Sigmoid colon (tissue), 6 donors: ENCODE measurements at regions not wholly inside any gene's neighbourhood (a gene's known extent, or its start where the extent isn't known, plus 50 kb on each side); places are given as distances from the start of the nearest gene placed in this dataset.

ENCODE experiments used
- DNase-seq: peaks from one replicate; pipeline ENCODE4 v3.0.0-alpha.2; 2019
- H3K27ac ChIP-seq, 4 donors: fragments of 200-600 bp; sonication (generic); one replicate each; pipeline ENCODE4 v1.5.1; 2016 to 2019; ENCODE audit warnings: mild to moderate bottlenecking in 1 of 4
- H3K27me3 ChIP-seq, 3 donors: fragments of 200-600 bp; sonication (generic); one replicate each; pipeline ENCODE4 v1.5.1; 2019; ENCODE audit warnings: mild to moderate bottlenecking in 1 of 3
- H3K36me3 ChIP-seq, 4 donors: fragments of 200-600 bp; sonication (generic); one replicate each; pipeline ENCODE4 v1.5.1; 2016 to 2019
- H3K4me1 ChIP-seq, 4 donors: fragments of 200-600 bp; sonication (generic); one replicate each; pipeline ENCODE4 v1.5.1; 2017 to 2019
- H3K4me3 ChIP-seq, 4 donors: fragments of 200-600 bp; sonication (generic); one replicate each; pipeline ENCODE4 v1.5.1; 2017 to 2019; ENCODE audit warnings: mild to moderate bottlenecking in 2 of 4, moderate library complexity in 1 of 4
- H3K9me3 ChIP-seq, 4 donors: fragments of 200-600 bp in 3 of 4; sonication (generic) in 3 of 4; one replicate each; pipeline versions ENCODE4 v1.5.1 to v1.6.1; 2013 to 2019
- EP300 ChIP-seq, 4 donors: sonication (generic); formaldehyde crosslinking; IDR thresholded peaks; one replicate each; pipeline ENCODE4 v1.6.1; 2017; ENCODE audit warnings: antibody characterized with exemption in 4 of 4
- POLR2A ChIP-seq, 2 donors: fragments of 450-650 bp; IDR thresholded peaks; one replicate each; pipeline ENCODE4 v1.6.1; 2016; ENCODE audit warnings: antibody characterized with exemption in 2 of 2, mild to moderate bottlenecking in 2 of 2, moderate library complexity in 2 of 2
- POLR2AphosphoS5 ChIP-seq, 4 donors: sonication (generic); formaldehyde crosslinking; IDR thresholded peaks; one replicate each; pipeline ENCODE4 v1.6.1; 2017; ENCODE audit warnings: antibody characterized with exemption in 4 of 4
- WGBS, 2 donors: extraction: QIAGEN DNeasy Blood & Tissue Kit; methylation state at CpG; one replicate each; pipeline ENCODE4 v1.1.7; 2013; 5-methylcytosine and 5-hydroxymethylcytosine counted together
- intact Hi-C: fragments of 100-400 bp; cut with DNase I; formaldehyde crosslinking; loops from one replicate; pipeline ENCODE4 v1.15.1; 2023
- TF ChIP-seq, protein P1 (sequence below), 4 experiments: fragments of 450-650 bp in 3 of 4; fragments of 200-600 bp in 1 of 4; IDR thresholded peaks; one replicate each; pipeline ENCODE4 v1.5.1; 2016 to 2019; ENCODE audit warnings: antibody characterized with exemption in 4 of 4, mild to moderate bottlenecking in 3 of 4, moderate library complexity in 2 of 4
- donor health status: healthy with polysubstance abuse.
- donor health status: healthy.

GRCh38 chr14:25875475-25875874, 722.4 kb downstream of the NOVA1 start:
- no peak overlapping the region for H3K27ac ChIP-seq
- no peak for TF ChIP-seq EP300 (IDR thresholded peaks at IDR 0.05)
- no peak for TF ChIP-seq POLR2A (IDR thresholded peaks at IDR 0.05)
- H3K36me3 ChIP-seq, result no peaks in the 10 kb centered on the region
- no peaks in the 10 kb centered on the region for H3K27me3 ChIP-seq
- intact Hi-C loops, result no loop called here
- DNase-seq, result no peak
- no peak overlapping the region for H3K4me3 ChIP-seq
- WGBS, 2 donors, result 93 to 98% methylated on average over 2 of the region's 2 CpGs
- no peaks in the 10 kb centered on the region for H3K9me3 ChIP-seq
- peaks cover 0 to 15% (median 0%) of the 10 kb centered on the region in 4 donors for H3K4me1 ChIP-seq

- no peak overlapping the region for H3K27ac ChIP-seq
- no peaks in the 10 kb centered on the region for H3K27me3 ChIP-seq
- TF ChIP-seq POLR2A (IDR thresholded peaks at IDR 0.05), result no peak
- TF ChIP-seq, protein P1, sequence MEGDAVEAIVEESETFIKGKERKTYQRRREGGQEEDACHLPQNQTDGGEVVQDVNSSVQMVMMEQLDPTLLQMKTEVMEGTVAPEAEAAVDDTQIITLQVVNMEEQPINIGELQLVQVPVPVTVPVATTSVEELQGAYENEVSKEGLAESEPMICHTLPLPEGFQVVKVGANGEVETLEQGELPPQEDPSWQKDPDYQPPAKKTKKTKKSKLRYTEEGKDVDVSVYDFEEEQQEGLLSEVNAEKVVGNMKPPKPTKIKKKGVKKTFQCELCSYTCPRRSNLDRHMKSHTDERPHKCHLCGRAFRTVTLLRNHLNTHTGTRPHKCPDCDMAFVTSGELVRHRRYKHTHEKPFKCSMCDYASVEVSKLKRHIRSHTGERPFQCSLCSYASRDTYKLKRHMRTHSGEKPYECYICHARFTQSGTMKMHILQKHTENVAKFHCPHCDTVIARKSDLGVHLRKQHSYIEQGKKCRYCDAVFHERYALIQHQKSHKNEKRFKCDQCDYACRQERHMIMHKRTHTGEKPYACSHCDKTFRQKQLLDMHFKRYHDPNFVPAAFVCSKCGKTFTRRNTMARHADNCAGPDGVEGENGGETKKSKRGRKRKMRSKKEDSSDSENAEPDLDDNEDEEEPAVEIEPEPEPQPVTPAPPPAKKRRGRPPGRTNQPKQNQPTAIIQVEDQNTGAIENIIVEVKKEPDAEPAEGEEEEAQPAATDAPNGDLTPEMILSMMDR (IDR thresholded peaks at IDR 0.05), result no peak
- DNase-seq, result no peak
- H3K36me3 ChIP-seq, result no peaks in the 10 kb centered on the region
- no peaks in the 10 kb centered on the region for H3K9me3 ChIP-seq
- intact Hi-C loops, result no loop called here
- WGBS, 2 donors, result 83 to 92% methylated on average over 3 of the region's 3 CpGs
- H3K4me1 ChIP-seq, result no peaks in the 10 kb centered on the region
- H3K4me3 ChIP-seq, result no peak overlapping the region
Observed at GRCh38 chr14:25869854-25870253, 728.0 kb downstream of the NOVA1 start.

DNA sequence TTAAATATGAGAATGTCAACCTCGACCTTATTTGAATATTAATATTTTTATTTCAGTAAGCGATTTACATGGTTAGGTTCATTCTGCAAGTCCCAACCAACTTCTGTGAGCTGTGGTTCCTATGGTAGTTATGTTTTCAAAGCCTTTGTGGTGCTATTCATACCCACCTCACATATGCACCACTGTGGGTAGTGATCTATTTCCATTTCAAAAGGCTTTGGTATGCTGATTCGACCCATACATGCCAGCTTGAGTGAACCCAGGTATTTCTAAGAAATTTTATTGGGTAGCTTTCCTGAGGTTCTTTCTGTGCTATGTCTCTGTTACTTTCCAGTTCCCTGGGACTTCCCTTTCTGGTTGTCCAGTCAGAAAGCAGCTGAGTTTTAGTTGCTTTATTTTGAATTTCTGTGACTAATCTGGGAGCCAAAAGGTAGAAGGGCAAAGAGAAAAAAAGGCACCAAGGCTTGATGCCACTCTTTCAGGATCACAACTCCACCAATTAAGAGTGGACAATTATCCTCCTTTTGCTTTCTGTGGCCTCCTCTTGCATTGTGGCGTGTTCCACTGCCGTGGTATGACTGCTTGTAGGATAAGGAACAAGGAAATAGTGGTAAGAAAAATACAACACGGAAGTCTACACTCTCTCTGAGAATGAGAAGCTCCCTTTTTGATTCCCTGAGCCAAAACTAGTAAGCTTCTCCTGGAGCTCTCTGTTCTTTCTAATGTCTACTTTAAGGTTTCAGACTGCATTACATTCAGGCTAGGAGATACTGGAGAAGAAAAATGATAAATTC, 729.1 kb downstream of the NOVA1 start:
- DNase-seq, result no peak
- H3K27me3 ChIP-seq, result no peaks in the 10 kb centered on the region
- H3K9me3 ChIP-seq, result no peaks in the 10 kb centered on the region
- H3K36me3 ChIP-seq, result no peaks in the 10 kb centered on the region
- H3K27ac ChIP-seq, result no peak overlapping the region
- intact Hi-C loops, result no loop called here
- WGBS, 2 donors, result 44 to 57% methylated on average over 6 of the region's 6 CpGs
- no peak overlapping the region for H3K4me3 ChIP-seq
- no peaks in the 10 kb centered on the region for H3K4me1 ChIP-seq
- TF ChIP-seq POLR2AphosphoS5 (IDR thresholded peaks at IDR 0.05) (no peak), EP300 (IDR thresholded peaks at IDR 0.05) (no peak), POLR2A (IDR thresholded peaks at IDR 0.05) (no peak)
- TF ChIP-seq, protein P1 (IDR thresholded peaks at IDR 0.05), result no peak

DNA sequence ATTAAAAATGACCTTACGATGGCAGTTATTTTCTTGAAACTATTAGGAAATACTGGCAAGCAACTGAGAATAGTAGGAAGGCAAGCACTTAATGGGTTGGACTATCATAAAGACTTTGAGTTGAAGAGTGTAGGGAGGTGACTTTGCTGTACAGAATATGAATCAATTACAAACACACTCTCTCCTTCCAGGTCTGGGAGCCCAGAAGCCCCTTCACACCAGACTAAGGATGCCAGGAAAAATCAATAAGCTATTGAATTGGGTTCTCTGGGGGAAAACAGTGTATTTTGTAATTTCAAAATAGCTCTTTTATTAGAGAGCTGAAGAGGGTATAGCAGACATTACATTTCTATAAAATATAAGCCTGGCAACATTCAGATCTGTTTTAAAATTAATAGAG, 736.4 kb downstream of the NOVA1 start:
- Histone ChIP-seq H3K27me3 (no peaks in the 10 kb centered on the region), H3K27ac (no peak overlapping the region), H3K4me3 (no peak overlapping the region), H3K9me3 (no peaks in the 10 kb centered on the region), H3K36me3 (no peaks in the 10 kb centered on the region), H3K4me1 (no peaks in the 10 kb centered on the region)
- intact Hi-C loops, result no loop called here
- TF ChIP-seq, protein P1 (IDR thresholded peaks at IDR 0.05), result no peak
- TF ChIP-seq POLR2AphosphoS5 (IDR thresholded peaks at IDR 0.05), result no peak
- no peak for TF ChIP-seq POLR2A (IDR thresholded peaks at IDR 0.05)
- no peak for TF ChIP-seq EP300 (IDR thresholded peaks at IDR 0.05)
- whole genome bisulfite sequencing, 2 donors, result 81 to 82% methylated on average over 1 of the region's 1 CpG
- DNase-seq, result no peak

GRCh38 chr14:25848601-25849000, 749.2 kb downstream of the NOVA1 start:
- no peak overlapping the region for H3K27ac ChIP-seq
- TF ChIP-seq POLR2A (IDR thresholded peaks at IDR 0.05) (no peak), EP300 (IDR thresholded peaks at IDR 0.05) (no peak), POLR2AphosphoS5 (IDR thresholded peaks at IDR 0.05) (no peak)
- TF ChIP-seq, protein P1 (IDR thresholded peaks at IDR 0.05), result no peak
- DNase-seq, result no peak
- no peaks in the 10 kb centered on the region for H3K27me3 ChIP-seq
- H3K4me1 ChIP-seq, result no peaks in the 10 kb centered on the region
- H3K9me3 ChIP-seq, result no peaks in the 10 kb centered on the region
- intact Hi-C loops, result no loop called here
- no peaks in the 10 kb centered on the region for H3K36me3 ChIP-seq
- H3K4me3 ChIP-seq, result no peak overlapping the region
- 82% methylated on average over 2 of the region's 2 CpGs for WGBS, 2 donors
